ENCODE measurements at regions not wholly inside any gene's neighbourhood (a gene's known extent, or its start where the extent isn't known, plus 50 kb on each side); places are given as distances from the start of the nearest gene placed in this dataset.

DNA sequence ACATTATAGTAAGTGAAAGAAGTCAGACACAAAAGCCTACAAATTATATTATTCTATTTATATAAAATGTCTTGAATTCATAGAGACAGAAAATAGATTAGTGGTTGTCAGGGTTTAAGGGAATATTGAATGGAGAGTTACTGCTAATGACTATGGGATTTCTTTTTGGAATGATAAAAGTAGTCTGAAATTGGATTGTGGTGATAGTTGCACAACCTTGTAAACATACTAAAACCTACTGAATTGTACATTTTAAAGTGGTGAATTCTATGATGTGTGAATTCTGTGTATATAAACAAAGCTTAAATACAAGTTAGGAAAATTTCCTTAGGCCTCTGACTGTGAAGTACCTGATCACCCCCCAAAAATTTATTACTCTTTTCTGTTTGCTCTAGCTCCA lies 343.1 kb downstream of the TFAP2B start:
- Histone ChIP-seq H3K27ac (ENCODE audit: low read length) (no peak overlapping the region), H3K27me3 (replicated peaks; ENCODE audit: insufficient read depth, low read length) (no peaks in the 10 kb centered on the region), H3K4me1 (ENCODE audit: low read length) (no peaks in the 10 kb centered on the region), H3K36me3 (replicated peaks; ENCODE audit: insufficient read depth, low read length) (no peaks in the 10 kb centered on the region), H3K9ac (ENCODE audit: low read length) (no peak overlapping the region), H2AFZ (ENCODE audit: low read length) (no peak overlapping the region), H3K4me3 (ENCODE audit: low read length) (no peak overlapping the region), H3K9me2 (replicated peaks; ENCODE audit: insufficient read depth, low read length) (no peaks in the 10 kb centered on the region), H3K9me3 (replicated peaks; ENCODE audit: insufficient read depth, low read length) (no peaks in the 10 kb centered on the region), H3K79me2 (ENCODE audit: low read length) (no peaks in the 10 kb centered on the region), H3K4me2 (ENCODE audit: low read depth, low read length) (no peak overlapping the region), H4K20me1 (ENCODE audit: insufficient read depth, low read length) (no peaks in the 10 kb centered on the region), H3F3A (ENCODE audit: insufficient read depth, low read length) (no peaks in the 10 kb centered on the region)
- no peak for DNase-seq
- TF ChIP-seq EZH2 (optimal IDR thresholded peaks at IDR 0.05; ENCODE audit: low read depth, low read length) (no peak), EZH2phosphoT487 (IDR thresholded peaks at IDR 0.05; ENCODE audit: low read length) (no peak)
- TF ChIP-seq, protein P1, sequence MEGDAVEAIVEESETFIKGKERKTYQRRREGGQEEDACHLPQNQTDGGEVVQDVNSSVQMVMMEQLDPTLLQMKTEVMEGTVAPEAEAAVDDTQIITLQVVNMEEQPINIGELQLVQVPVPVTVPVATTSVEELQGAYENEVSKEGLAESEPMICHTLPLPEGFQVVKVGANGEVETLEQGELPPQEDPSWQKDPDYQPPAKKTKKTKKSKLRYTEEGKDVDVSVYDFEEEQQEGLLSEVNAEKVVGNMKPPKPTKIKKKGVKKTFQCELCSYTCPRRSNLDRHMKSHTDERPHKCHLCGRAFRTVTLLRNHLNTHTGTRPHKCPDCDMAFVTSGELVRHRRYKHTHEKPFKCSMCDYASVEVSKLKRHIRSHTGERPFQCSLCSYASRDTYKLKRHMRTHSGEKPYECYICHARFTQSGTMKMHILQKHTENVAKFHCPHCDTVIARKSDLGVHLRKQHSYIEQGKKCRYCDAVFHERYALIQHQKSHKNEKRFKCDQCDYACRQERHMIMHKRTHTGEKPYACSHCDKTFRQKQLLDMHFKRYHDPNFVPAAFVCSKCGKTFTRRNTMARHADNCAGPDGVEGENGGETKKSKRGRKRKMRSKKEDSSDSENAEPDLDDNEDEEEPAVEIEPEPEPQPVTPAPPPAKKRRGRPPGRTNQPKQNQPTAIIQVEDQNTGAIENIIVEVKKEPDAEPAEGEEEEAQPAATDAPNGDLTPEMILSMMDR (IDR thresholded peaks at IDR 0.05; ENCODE audit: low read length), result no peak

DNA sequence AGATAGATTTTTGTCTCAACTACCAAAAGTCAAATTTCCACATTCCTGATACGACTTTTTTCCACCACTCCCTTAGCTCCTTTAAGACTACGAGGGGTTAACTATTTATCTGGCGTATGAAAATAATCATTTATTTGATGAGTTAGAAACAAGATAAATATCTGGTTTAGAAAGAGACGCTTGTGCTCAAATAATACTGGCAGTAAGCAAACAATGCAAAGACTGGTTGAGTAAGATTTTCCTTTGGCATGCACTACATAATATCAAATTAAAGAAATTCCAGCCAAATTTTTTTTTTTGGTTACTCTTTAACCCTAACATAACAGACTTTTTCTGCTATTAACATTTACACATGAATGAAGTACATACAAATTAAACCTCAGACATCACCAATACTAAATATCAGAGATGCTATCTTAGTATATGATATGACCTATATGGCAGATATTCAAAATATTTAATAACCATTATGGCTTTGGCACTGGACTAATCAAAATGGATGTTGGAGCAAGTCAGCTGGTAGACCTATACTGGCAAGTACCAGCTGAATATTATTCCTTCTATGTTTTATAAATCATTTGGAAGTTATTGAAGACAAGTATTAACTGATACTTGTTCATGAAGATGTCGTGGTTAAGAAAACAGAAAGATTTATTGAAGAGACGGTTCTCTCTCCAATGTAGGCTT lies 345.3 kb downstream of the TFAP2B start:
- no peaks in the 10 kb centered on the region for H4K20me1 ChIP-seq (ENCODE audit: insufficient read depth, low read length)
- no peaks in the 10 kb centered on the region for H3F3A ChIP-seq (ENCODE audit: insufficient read depth, low read length)
- no peaks in the 10 kb centered on the region for H3K36me3 ChIP-seq (replicated peaks; ENCODE audit: insufficient read depth, low read length)
- no peak overlapping the region for H3K27ac ChIP-seq (ENCODE audit: low read length)
- H3K4me1 ChIP-seq (ENCODE audit: low read length), result no peaks in the 10 kb centered on the region
- H3K4me2 ChIP-seq (ENCODE audit: low read depth, low read length), result no peak overlapping the region
- no peaks in the 10 kb centered on the region for H3K9me3 ChIP-seq (replicated peaks; ENCODE audit: insufficient read depth, low read length)
- no peaks in the 10 kb centered on the region for H3K79me2 ChIP-seq (ENCODE audit: low read length)
- TF ChIP-seq EZH2phosphoT487 (IDR thresholded peaks at IDR 0.05; ENCODE audit: low read length) (no peak), EZH2 (optimal IDR thresholded peaks at IDR 0.05; ENCODE audit: low read depth, low read length) (no peak)
- TF ChIP-seq, protein P1 (IDR thresholded peaks at IDR 0.05; ENCODE audit: low read length), result no peak
- no peak overlapping the region for H2AFZ ChIP-seq (ENCODE audit: low read length)
- no peak overlapping the region for H3K9ac ChIP-seq (ENCODE audit: low read length)
- no peaks in the 10 kb centered on the region for H3K27me3 ChIP-seq (replicated peaks; ENCODE audit: insufficient read depth, low read length)
- DNase-seq, result no peak
- H3K4me3 ChIP-seq (ENCODE audit: low read length), result no peak overlapping the region
- H3K9me2 ChIP-seq (replicated peaks; ENCODE audit: insufficient read depth, low read length), result no peaks in the 10 kb centered on the region

DNA sequence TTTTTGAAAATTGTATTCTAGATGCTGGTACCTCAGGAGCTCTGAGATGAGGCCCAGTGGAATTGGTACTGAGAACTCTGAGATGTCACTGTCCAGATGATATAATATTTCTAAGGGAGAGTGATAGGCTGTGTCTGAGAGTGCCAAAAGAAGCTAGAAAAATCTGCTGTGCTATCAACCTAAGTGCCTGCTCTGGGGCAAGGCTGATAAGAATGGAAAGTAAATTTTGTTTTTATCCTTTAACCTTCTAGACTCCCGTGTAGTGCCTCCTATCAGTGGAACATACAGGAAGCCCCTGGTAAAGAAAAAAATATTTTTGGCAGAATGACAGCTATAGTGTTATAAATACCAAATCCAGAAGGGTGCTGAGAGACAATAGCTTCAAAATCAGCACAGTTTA lies 348.2 kb downstream of the TFAP2B start:
- TF ChIP-seq EZH2phosphoT487 (IDR thresholded peaks at IDR 0.05; ENCODE audit: low read length), result no peak
- TF ChIP-seq, protein P1 (IDR thresholded peaks at IDR 0.05; ENCODE audit: low read length), result no peak
- TF ChIP-seq EZH2 (optimal IDR thresholded peaks at IDR 0.05; ENCODE audit: low read depth, low read length), result no peak

More for the DNA sequence above, 348.2 kb downstream of the TFAP2B start:
- H3K4me1 ChIP-seq (ENCODE audit: low read length), result no peaks in the 10 kb centered on the region
- H3K9ac ChIP-seq (ENCODE audit: low read length), result no peak overlapping the region
- H2AFZ ChIP-seq (ENCODE audit: low read length), result no peak overlapping the region
- no peaks in the 10 kb centered on the region for H3K9me3 ChIP-seq (replicated peaks; ENCODE audit: insufficient read depth, low read length)
- H3K9me2 ChIP-seq (replicated peaks; ENCODE audit: insufficient read depth, low read length), result no peaks in the 10 kb centered on the region
- H3K79me2 ChIP-seq (ENCODE audit: low read length), result no peaks in the 10 kb centered on the region
- H3K27ac ChIP-seq (ENCODE audit: low read length), result no peak overlapping the region
- no peaks in the 10 kb centered on the region for H3F3A ChIP-seq (ENCODE audit: insufficient read depth, low read length)
- H3K27me3 ChIP-seq (replicated peaks; ENCODE audit: insufficient read depth, low read length), result no peaks in the 10 kb centered on the region
- H3K4me3 ChIP-seq (ENCODE audit: low read length), result no peak overlapping the region
- H3K36me3 ChIP-seq (replicated peaks; ENCODE audit: insufficient read depth, low read length), result no peaks in the 10 kb centered on the region
- no peaks in the 10 kb centered on the region for H4K20me1 ChIP-seq (ENCODE audit: insufficient read depth, low read length)
- no peak for DNase-seq
- no peak overlapping the region for H3K4me2 ChIP-seq (ENCODE audit: low read depth, low read length)
